ENCODE measurements at regions not wholly inside any gene's neighbourhood (a gene's known extent, or its start where the extent isn't known, plus 50 kb on each side); places are given as distances from the start of the nearest gene placed in this dataset.
"Not testable (repeated sequence)": the region's sequence is repeated elsewhere in the genome, so short reads cannot be mapped to it uniquely, and the experiment has no call there.

DNA sequence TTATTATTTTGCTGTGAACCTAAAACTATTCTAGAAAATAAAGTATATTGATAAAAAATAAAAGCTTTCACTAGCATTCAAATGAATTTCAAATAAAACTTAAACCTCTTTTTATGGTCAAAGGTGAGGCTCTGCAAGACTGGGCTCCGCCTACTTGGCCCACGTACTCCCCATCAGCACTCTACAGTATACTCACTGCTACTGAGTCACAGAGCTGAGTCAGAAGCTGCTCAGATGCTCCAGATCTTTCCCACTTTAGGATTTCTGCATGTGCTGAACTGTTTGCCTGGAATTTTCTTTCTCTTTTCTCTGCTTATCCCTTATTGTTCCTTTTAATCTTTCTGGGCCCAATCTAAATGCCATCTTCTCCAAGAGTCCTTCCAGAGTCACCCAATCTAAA lies 331.9 kb upstream of the CCNG1 start:
- DNase-seq (ENCODE audit: insufficient read length, low spot score): no peak
- no peak for FAIRE-seq

DNA sequence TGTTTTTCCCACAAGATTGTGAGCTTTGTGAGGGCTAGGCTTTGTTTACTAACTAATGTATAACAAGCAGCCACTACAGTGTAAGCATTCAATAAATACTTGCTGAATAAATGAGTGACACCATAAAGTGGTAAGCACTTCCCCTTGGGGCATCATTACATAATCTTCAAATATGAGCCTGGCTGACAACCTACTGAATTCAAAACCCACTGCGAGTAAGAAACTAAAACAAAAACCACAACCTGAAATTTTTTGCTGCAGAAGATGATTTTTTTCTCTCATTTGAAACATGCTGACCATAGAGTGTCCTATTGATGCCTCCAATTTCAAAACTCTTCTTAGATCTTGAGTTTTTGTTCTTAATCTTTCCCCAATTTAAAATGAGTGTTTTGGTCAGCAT lies 331.3 kb upstream of the CCNG1 start:
- no peak for FAIRE-seq

GRCh38 chr5:163108351-163108750 lies 329.0 kb upstream of the CCNG1 start:
- no peak for DNase-seq (ENCODE audit: insufficient read length, low spot score)
- FAIRE-seq: no peak

More for the DNA sequence above, 331.3 kb upstream of the CCNG1 start:
- DNase-seq (ENCODE audit: insufficient read length, low spot score): no peak

- no peak for FAIRE-seq
- no peak for DNase-seq (ENCODE audit: insufficient read length, low spot score)
These were observed 322.4 kb upstream of the CCNG1 start for GRCh38 chr5:163115011-163115410.

GRCh38 chr5:163116618-163117017 lies 320.8 kb upstream of the CCNG1 start:
- not testable (repeated sequence) for DNase-seq (ENCODE audit: insufficient read length, low spot score); FAIRE-seq

GRCh38 chr5:163134061-163134460 lies 303.3 kb upstream of the CCNG1 start:
- no peak for DNase-seq (ENCODE audit: insufficient read length, low spot score)
- no peak for FAIRE-seq

DNA sequence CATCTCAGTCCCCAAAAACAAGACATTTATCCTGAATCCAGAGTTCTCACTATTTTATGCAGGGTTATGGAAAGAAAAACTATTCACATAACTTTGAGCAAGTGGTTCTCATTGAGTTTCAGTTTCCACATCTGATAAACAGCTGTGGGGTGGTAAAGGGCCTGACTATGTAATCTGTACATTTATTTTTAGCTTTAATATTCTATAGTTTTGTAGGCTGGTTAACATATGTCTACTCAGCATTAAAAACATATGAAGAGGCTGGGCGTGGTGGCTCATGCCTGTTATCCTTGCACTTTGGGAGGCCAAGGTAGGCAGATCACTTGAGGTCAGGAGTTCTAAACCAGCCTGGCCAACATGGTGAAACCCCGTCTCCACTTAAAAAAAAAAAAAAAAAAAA lies 301.5 kb upstream of the CCNG1 start:
- no peak for FAIRE-seq
- DNase-seq (ENCODE audit: insufficient read length, low spot score): no peak

DNA sequence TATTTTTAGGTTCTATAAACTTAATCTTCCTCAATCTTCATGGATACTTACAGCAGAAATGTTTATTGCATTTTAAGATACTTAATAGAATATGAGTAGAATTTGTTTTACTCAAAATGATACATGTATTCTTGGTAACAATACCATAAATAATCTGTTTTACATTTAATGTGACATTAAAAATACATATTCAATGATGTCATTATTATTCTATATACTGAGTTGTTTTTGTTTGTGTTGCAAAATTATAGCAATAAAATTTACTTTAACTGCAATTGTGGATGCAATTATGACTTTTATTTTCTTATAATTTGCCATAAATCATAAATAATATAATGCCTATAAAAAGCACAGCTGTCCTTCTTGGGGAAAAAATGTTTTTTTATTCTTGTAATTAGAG lies 275.9 kb upstream of the CCNG1 start:
- no peak for FAIRE-seq

DNA sequence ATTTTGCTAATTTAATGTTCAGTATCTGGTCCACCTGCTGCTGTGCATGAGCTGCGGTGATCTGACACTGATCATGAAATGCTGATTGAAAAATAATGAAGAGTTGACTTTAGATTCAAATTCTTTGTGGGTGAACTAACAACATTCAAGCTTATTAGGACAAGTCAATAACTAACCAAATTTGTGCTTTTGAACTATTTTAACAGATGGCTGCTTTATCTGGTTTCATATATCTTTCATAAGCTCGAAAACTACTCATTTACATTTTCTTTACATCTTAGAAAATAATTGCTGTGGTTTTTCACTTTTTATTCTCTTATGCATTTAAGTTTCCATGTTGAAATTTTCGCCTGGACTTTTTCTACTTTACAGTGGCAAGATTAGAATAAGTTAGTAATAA lies 274.8 kb upstream of the CCNG1 start:
- FAIRE-seq (no peak), DNase-seq (ENCODE audit: insufficient read length, low spot score) (no peak)

More for the DNA sequence above, 275.9 kb upstream of the CCNG1 start:
- no peak for DNase-seq (ENCODE audit: insufficient read length, low spot score)

DNA sequence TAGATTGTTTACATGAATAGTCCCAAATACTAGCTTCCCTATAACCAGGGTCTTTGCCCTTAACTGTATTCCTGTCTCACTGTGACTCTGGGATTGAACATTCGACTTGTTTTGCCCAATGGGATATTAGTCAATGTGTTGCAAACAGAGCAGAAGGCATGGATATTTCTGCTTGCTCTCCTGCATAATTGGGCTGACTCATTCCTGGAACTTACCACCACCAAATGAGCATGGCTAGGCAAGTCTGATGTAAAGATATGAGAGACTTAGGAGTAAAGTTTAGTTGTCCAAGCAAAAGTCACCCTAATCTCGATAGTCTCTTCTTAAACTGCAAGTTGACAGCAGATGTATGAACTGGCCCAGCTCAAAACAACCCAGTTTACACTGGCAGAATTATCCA lies 273.5 kb upstream of the CCNG1 start:
- DNase-seq (ENCODE audit: insufficient read length, low spot score): no peak
- no peak for FAIRE-seq

GRCh38 chr5:163165277-163165676 lies 272.1 kb upstream of the CCNG1 start:
- DNase-seq (ENCODE audit: insufficient read length, low spot score) (no peak), FAIRE-seq (no peak)

DNA sequence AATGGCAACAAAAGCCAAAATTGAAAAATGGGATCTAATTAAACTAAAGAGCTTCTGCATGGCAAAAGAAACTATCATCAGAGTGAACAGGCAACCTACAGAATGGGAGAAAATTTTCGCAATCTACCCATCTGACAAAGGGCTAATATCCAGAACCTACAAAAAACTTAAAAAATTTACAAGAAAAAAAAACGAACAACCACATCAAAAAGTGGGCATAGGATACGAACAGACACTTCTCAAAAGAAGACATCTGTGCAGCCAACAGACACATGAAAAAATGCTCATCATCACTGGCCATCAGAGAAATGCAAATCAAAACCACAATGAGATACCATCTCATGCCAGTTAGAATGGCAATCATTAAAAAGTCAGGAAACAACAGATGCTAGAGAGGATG lies 267.2 kb upstream of the CCNG1 start:
- FAIRE-seq; DNase-seq (ENCODE audit: insufficient read length, low spot score): not testable (repeated sequence)

- FAIRE-seq: no peak
- no peak for DNase-seq (ENCODE audit: insufficient read length, low spot score)
These were observed 264.7 kb upstream of the CCNG1 start for GRCh38 chr5:163172540-163173338.

DNA sequence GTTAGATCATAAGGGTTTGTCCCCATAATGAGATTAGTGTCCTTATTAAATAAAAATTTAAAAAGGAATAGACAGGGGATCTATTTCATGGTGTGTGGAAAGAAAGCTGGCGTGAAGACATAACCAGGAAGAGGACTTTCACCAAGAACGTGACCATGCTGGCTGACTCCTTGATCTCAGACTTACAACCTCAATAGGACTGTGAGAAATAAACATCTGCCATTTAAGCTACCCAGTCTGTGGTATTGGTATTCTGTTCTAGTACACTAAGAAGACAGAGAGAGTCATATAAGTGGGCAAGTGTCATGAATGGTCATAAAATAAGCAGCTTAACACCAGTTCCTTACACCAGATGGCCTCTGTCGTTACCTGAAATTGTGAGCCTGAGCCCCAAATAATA lies 259.4 kb upstream of the CCNG1 start:
- DNase-seq (ENCODE audit: insufficient read length, low spot score) (no peak), FAIRE-seq (no peak)

GRCh38 chr5:163185315-163185714 lies 252.1 kb upstream of the CCNG1 start:
- FAIRE-seq: no peak
- no peak for DNase-seq (ENCODE audit: insufficient read length, low spot score)

DNA sequence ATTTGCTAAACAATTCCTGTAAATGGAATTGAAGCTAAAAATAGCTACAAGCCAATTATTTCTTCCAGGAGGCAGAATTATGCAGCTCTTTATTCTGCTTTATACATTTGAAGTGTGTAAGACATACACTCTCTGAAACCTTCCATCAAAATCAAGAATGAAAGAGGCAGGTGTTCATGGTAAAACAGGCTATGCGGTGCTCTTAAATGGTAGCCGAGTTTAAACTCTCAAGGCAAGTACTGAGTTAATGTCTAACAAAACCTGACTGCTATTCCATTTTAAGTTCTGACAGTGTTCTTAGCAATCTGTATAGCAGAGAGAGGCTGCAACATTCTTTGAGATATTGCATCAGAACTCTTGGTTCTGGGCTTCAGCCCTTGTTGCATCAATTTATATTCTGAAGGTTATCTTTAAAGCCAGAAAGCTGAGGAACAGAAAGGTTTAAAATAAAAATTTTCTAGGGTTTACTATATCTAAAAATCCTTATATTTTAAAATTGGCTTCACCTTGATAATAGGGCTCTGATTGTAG lies 248.3 kb upstream of the CCNG1 start:
- FAIRE-seq (no peak), DNase-seq (ENCODE audit: insufficient read length, low spot score) (no peak)

DNA sequence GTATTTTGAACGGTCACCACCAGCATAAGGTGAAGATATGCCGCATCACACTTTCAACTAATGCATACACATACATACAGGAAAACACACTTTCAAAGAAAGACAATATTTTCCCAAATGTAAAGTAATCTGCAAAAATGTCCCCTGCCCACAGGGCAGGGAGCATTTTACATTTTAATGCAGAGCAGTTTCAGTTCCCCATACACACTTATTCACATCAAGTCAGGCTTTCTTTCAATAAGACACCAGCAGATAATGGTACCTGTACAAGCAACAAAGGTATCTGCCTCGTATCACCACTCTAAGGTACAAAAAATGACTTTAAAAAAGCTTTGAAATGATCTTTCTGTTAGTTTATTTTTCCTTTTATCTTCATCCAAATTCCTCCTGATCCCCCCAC lies 247.1 kb upstream of the CCNG1 start:
- no peak for FAIRE-seq

DNA sequence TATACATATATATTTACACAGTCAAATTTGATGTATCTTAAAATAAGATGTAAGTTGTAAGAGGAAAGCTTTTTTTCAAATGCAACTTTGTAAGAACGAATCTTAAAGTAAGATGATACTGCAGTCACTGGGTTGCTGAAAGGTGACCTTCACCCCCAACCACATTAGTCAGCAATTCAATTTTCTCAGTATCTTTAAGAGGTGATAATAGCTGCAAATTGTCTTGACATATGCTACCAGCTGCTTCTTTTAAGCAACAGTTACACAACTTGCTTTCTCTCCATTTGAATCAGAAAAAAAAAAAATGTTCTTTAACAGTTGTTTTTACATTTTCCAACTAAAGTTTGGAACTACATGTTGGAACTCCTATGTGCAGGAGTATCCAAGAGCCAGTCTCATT lies 246.6 kb upstream of the CCNG1 start:
- DNase-seq (ENCODE audit: insufficient read length, low spot score) (no peak), FAIRE-seq (no peak)

More for the DNA sequence above, 247.1 kb upstream of the CCNG1 start:
- no peak for DNase-seq (ENCODE audit: insufficient read length, low spot score)

DNA sequence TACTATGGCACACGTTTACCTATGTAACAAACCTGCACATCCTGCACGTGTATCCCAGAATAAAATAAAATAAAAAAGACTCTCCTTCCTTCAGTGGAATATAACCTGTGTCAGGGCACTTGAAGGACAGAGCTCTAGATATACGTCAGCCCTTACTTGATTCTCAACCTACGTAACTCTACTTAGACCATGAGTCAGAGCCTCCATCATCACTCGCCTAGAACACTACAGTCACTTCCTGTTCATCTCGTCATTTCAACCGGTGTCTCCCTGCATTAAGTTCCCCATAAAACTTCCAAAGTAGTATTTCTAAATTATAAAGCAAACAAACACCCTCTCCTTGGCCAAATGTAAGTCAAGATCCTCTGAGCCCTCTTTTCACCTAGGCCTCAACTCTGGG lies 243.5 kb upstream of the CCNG1 start:
- DNase-seq (ENCODE audit: insufficient read length, low spot score) (no peak), FAIRE-seq (no peak)

GRCh38 chr5:163205645-163206044 lies 231.8 kb upstream of the CCNG1 start:
- no peak for FAIRE-seq
- no peak for DNase-seq (ENCODE audit: insufficient read length, low spot score)

- no peak for DNase-seq (ENCODE audit: insufficient read length, low spot score)
These were observed 215.8 kb upstream of the CCNG1 start for GRCh38 chr5:163221581-163221980.

DNA sequence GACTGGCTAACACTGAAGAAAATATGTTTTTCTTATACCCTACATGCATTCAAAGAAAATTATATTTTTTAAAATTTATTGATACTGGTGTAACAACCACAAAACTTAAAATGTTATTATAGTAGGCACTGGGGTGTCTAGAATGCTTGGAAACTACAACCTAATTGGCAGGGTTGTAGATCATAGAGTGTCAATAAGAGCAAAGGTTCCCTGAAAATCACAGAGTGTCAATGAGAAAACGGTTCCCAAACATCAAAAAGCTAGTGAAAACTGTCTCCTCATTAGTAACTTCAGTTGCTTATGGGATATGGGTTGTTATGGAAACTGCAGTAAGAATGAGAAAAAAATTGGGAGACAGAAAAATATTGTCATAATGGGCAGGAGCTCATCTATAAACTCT lies 214.4 kb upstream of the CCNG1 start:
- FAIRE-seq: no peak
- DNase-seq (ENCODE audit: insufficient read length, low spot score): no peak

More at GRCh38 chr5:163221581-163221980, 215.8 kb upstream of the CCNG1 start:
- FAIRE-seq: no peak

Data from HTR-8/SVneo (cell line).